Stimulated activated CD8-positive, alpha-beta memory T cell treated with anti-CD3 and anti-CD28 coated beads, Interleukin-4, amount 100 ng/mL, for 1 hour (primary cell): ENCODE measurements at regions not wholly inside any gene's neighbourhood (a gene's known extent, or its start where the extent isn't known, plus 50 kb on each side); places are given as distances from the start of the nearest gene placed in this dataset.

Experiments used
- DNase-seq, 2 donors: peaks; one replicate each; pipeline ENCODE4 v3.0.0-alpha.2; 2020; ENCODE audit warnings: low read depth in 2 of 2, low spot score in 1 of 2

GRCh38 chr3:124563376-124563775, 166.9 kb upstream of the UMPS start:
- no peak for DNase-seq

GRCh38 chr3:124565013-124565412, 165.2 kb upstream of the UMPS start:
- no peak for DNase-seq

- DNase-seq: no peak
Measured at GRCh38 chr3:124565551-124565950, 164.7 kb upstream of the UMPS start.

GRCh38 chr3:124566701-124567100, 163.6 kb upstream of the UMPS start:
- no peak for DNase-seq

GRCh38 chr3:124567179-124567578, 163.1 kb upstream of the UMPS start:
- DNase-seq: no peak

- DNase-seq: no peak
Measured at GRCh38 chr3:124569761-124570160, 160.5 kb upstream of the UMPS start.

GRCh38 chr3:124570232-124570631, 160.0 kb upstream of the UMPS start:
- no peak for DNase-seq

- no peak for DNase-seq
Measured at GRCh38 chr3:124572851-124573405, 157.3 kb upstream of the UMPS start.

- DNase-seq: no peak
Measured at GRCh38 chr3:124574012-124574411, 156.2 kb upstream of the UMPS start.

- DNase-seq: no peak
Measured at GRCh38 chr3:124576565-124577493, 153.4 kb upstream of the UMPS start.

- no peak for DNase-seq
Measured at GRCh38 chr3:124577494-124578167, 152.6 kb upstream of the UMPS start.

GRCh38 chr3:124579641-124580040, 150.6 kb upstream of the UMPS start:
- no peak for DNase-seq

- DNase-seq: no peak
Measured at GRCh38 chr3:124582196-124582595, 148.1 kb upstream of the UMPS start.

- no peak for DNase-seq
Measured at GRCh38 chr3:124582621-124583395, 147.4 kb upstream of the UMPS start.

- DNase-seq: no peak
Measured at GRCh38 chr3:124584245-124584551, 146.1 kb upstream of the UMPS start.

- no peak for DNase-seq
Measured at GRCh38 chr3:124584552-124585391, 145.5 kb upstream of the UMPS start.

GRCh38 chr3:124586126-124587052, 143.9 kb upstream of the UMPS start:
- DNase-seq: no peak

GRCh38 chr3:124587053-124587408, 143.2 kb upstream of the UMPS start:
- DNase-seq: no peak

GRCh38 chr3:124588036-124588435, 142.2 kb upstream of the UMPS start:
- DNase-seq: no peak

GRCh38 chr3:124588794-124589193, 141.5 kb upstream of the UMPS start:
- no peak for DNase-seq
